ENCODE measurements at regions not wholly inside any gene's neighbourhood (a gene's known extent, or its start where the extent isn't known, plus 50 kb on each side); places are given as distances from the start of the nearest gene placed in this dataset.
A peak's percentile ranks its signal among the peaks of the same experiment; 100 is the strongest.

GRCh38 chr13:104008541-104009435 lies 942.6 kb upstream of the SLC10A2 start:
- DNase-seq (ENCODE audit: low read depth) = no peak

- no peak for DNase-seq (ENCODE audit: low read depth)
Observed at GRCh38 chr13:104008075-104008474, 941.9 kb upstream of the SLC10A2 start.

GRCh38 chr13:104006625-104007075 lies 940.4 kb upstream of the SLC10A2 start:
- no peak for DNase-seq (ENCODE audit: low read depth)

GRCh38 chr13:104004572-104004971 lies 938.4 kb upstream of the SLC10A2 start:
- no peak for DNase-seq (ENCODE audit: low read depth)

GRCh38 chr13:104002216-104002615 lies 936.0 kb upstream of the SLC10A2 start:
- DNase-seq (ENCODE audit: low read depth) = no peak

- DNase-seq (ENCODE audit: low read depth) = no peak
Observed at GRCh38 chr13:104001766-104002165, 935.5 kb upstream of the SLC10A2 start.

GRCh38 chr13:103996733-103997132 lies 930.5 kb upstream of the SLC10A2 start:
- no peak for DNase-seq (ENCODE audit: low read depth)

GRCh38 chr13:103983948-103984347 lies 917.7 kb upstream of the SLC10A2 start:
- no peak for DNase-seq (ENCODE audit: low read depth)

- DNase-seq (ENCODE audit: low read depth) = no peak
Observed at GRCh38 chr13:103976371-103976770, 910.2 kb upstream of the SLC10A2 start.

- DNase-seq (ENCODE audit: low read depth) = no peak
Observed at GRCh38 chr13:103973740-103974139, 907.5 kb upstream of the SLC10A2 start.

- no peak for DNase-seq (ENCODE audit: low read depth)
Observed at GRCh38 chr13:103969520-103970050, 903.4 kb upstream of the SLC10A2 start.

- no peak for DNase-seq (ENCODE audit: low read depth)
Observed at GRCh38 chr13:103965506-103966243, 899.5 kb upstream of the SLC10A2 start.

- DNase-seq (ENCODE audit: low read depth) = no peak
Observed at GRCh38 chr13:103961784-103962183, 895.6 kb upstream of the SLC10A2 start.

GRCh38 chr13:103961129-103961528 lies 894.9 kb upstream of the SLC10A2 start:
- DNase-seq (ENCODE audit: low read depth) = no peak

GRCh38 chr13:103960001-103960400 lies 893.8 kb upstream of the SLC10A2 start:
- DNase-seq (ENCODE audit: low read depth) = no peak

GRCh38 chr13:103958691-103959090 lies 892.5 kb upstream of the SLC10A2 start:
- no peak for DNase-seq (ENCODE audit: low read depth)

- no peak for DNase-seq (ENCODE audit: low read depth)
Observed at GRCh38 chr13:103957939-103958338, 891.7 kb upstream of the SLC10A2 start.

- DNase-seq (ENCODE audit: low read depth) = no peak
Observed at GRCh38 chr13:103953859-103954258, 887.6 kb upstream of the SLC10A2 start.

GRCh38 chr13:103952183-103952582 lies 886.0 kb upstream of the SLC10A2 start:
- no peak for DNase-seq (ENCODE audit: low read depth)

- no peak for DNase-seq (ENCODE audit: low read depth)
Observed at GRCh38 chr13:103948426-103948825, 882.2 kb upstream of the SLC10A2 start.

GRCh38 chr13:103945836-103946235 lies 879.6 kb upstream of the SLC10A2 start:
- peak; percentile 38 for DNase-seq (ENCODE audit: low read depth)

- DNase-seq (ENCODE audit: low read depth) = no peak
Observed at GRCh38 chr13:103941506-103942140, 875.4 kb upstream of the SLC10A2 start.

Data from forelimb muscle (tissue), 1 donor.